Kidney epithelial cell (primary cell): ENCODE measurements at regions not wholly inside any gene's neighbourhood (a gene's known extent, or its start where the extent isn't known, plus 50 kb on each side); places are given as distances from the start of the nearest gene placed in this dataset.

Experiments
- DNase-seq: peaks from one replicate; pipeline ENCODE4 v3.0.0-alpha.2; 2010; ENCODE audit warnings: low read depth
- H3K27me3 ChIP-seq: 2 replicates; pipeline ENCODE4 v1.6.0; 2011; ENCODE audit warnings: low read length; ENCODE audit not compliant: control insufficient read depth, insufficient read depth
- H3K36me3 ChIP-seq: 2 replicates; pipeline ENCODE4 v1.5.1; 2011; ENCODE audit warnings: low read length; ENCODE audit not compliant: control insufficient read depth, insufficient read depth
- H3K4me3 ChIP-seq: 2 replicates; pipeline ENCODE4 v1.5.1; 2011; ENCODE audit warnings: low read depth, mild to moderate bottlenecking, control low read depth, low read length
- TF ChIP-seq, protein P1 (sequence below): IDR thresholded peaks from 2 replicates; pipeline ENCODE4 v1.5.1; 2011; ENCODE audit warnings: mild to moderate bottlenecking, moderate library complexity, low read length, control low read depth, inconsistent platforms; ENCODE audit not compliant: insufficient read depth, poor library complexity, severe bottlenecking

DNA sequence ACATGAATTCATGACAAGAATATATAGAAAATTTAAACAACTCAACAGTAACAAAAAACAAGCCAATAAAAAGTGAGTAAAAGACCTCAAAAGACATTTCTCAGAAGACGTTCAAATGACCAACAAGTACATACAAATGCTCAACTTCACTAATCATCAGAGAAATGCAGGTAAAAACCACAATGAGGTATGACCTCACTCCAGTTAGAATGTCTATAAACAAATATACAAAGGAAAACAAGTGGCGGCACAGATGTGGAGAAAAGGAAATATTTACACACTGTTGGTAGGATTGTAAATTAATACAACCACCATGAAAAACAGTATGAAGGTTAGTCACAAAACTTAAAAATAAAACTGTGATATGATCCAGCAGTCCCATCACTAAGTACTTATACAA, 1033.1 kb downstream of the RAPGEF2 start:
- TF ChIP-seq, protein P1, sequence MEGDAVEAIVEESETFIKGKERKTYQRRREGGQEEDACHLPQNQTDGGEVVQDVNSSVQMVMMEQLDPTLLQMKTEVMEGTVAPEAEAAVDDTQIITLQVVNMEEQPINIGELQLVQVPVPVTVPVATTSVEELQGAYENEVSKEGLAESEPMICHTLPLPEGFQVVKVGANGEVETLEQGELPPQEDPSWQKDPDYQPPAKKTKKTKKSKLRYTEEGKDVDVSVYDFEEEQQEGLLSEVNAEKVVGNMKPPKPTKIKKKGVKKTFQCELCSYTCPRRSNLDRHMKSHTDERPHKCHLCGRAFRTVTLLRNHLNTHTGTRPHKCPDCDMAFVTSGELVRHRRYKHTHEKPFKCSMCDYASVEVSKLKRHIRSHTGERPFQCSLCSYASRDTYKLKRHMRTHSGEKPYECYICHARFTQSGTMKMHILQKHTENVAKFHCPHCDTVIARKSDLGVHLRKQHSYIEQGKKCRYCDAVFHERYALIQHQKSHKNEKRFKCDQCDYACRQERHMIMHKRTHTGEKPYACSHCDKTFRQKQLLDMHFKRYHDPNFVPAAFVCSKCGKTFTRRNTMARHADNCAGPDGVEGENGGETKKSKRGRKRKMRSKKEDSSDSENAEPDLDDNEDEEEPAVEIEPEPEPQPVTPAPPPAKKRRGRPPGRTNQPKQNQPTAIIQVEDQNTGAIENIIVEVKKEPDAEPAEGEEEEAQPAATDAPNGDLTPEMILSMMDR = no peak
- Histone ChIP-seq H3K36me3 (no peaks in the 10 kb centered on the region), H3K4me3 (no peak overlapping the region), H3K27me3 (no peaks in the 10 kb centered on the region)
- DNase-seq = peak; percentile 29

DNA sequence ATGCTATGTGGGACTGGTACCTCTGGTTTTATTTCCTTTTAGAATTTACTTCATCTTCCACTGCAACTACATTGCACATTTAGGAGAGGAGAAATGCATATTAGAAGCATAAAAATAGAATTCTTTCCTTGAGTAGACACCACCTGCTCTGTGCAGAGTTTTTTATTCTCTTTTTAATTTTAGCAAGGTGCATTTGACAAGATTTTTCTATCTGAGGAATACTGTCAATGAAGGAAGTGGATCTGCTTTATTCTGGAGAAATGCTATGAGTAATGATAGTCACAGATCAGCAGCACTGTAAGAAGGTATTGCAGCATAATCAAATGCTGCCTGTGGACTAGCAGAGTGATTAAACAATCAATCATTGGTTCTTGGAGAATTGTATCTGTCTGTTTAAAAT, 1038.3 kb downstream of the RAPGEF2 start:
- H3K36me3 ChIP-seq = no peaks in the 10 kb centered on the region
- no peak overlapping the region for H3K4me3 ChIP-seq
- DNase-seq = no peak
- TF ChIP-seq, protein P1 = no peak
- H3K27me3 ChIP-seq = no peaks in the 10 kb centered on the region

DNA sequence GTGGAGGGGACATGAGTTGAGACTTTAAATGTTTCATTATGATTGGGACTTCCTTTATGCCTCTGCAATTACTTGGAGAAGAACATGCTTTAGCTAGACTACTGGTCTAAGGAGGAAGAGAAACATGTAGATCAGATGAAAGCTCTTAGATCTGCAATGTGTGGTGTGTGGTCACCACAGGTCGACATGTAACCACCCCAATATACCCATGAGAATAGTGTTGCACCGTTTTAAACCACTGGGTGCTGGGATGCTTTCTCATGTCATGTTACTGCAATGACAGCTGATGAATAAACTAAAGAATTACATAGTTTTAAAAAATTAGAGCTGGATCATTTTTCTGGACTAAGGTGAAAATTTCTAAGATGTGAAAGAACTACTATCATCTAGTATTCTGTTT, 1039.7 kb downstream of the RAPGEF2 start:
- TF ChIP-seq, protein P1 = no peak
- DNase-seq = no peak
- no peak overlapping the region for H3K4me3 ChIP-seq

DNA sequence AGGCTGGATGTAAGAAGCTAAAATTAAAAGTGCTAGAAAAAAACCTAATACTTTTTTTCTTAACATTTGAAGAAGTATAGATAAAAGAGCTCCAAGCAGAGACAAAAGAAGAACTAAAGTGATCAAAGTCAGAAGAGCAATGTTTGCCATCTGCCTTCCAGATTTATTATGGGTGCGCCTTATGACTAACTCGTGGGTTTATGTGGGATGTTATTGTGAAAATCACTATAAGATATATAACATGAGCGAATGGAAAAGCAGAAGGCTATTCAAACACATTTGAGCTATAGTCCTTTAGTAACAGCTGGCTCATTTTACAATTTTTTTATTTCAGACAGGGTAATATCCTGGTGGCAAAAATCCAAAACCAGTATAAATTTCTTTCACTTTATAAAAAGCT, 1040.7 kb downstream of the RAPGEF2 start:
- no peaks in the 10 kb centered on the region for H3K36me3 ChIP-seq
- no peak overlapping the region for H3K4me3 ChIP-seq
- H3K27me3 ChIP-seq = no peaks in the 10 kb centered on the region
- no peak for DNase-seq
- TF ChIP-seq, protein P1 = no peak

More for the DNA sequence above, 1039.7 kb downstream of the RAPGEF2 start:
- Histone ChIP-seq H3K36me3 (no peaks in the 10 kb centered on the region), H3K27me3 (no peaks in the 10 kb centered on the region)

DNA sequence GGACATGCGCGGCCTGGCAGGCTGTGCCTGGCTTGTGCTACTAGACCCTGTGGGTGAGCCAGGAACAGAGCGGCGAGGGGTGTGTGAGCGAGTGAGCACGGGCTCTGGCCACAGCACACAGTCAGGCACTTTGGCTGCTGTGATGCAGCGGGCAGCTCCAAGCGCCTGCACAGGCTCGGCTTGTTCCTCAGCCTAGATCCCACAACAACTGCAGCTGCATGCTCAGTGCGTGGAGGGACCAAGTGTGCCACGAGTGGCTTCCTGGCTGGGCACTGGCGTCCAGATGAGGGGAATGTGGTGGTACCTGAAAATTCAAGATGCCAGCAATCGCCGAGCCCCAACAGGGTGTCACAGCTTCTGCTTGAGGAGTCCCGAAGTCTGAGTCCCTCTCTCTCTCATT, 1056.6 kb downstream of the RAPGEF2 start:
- no peaks in the 10 kb centered on the region for H3K27me3 ChIP-seq
- H3K36me3 ChIP-seq = no peaks in the 10 kb centered on the region
- no peak for DNase-seq
- TF ChIP-seq, protein P1 = no peak
- no peak overlapping the region for H3K4me3 ChIP-seq

DNA sequence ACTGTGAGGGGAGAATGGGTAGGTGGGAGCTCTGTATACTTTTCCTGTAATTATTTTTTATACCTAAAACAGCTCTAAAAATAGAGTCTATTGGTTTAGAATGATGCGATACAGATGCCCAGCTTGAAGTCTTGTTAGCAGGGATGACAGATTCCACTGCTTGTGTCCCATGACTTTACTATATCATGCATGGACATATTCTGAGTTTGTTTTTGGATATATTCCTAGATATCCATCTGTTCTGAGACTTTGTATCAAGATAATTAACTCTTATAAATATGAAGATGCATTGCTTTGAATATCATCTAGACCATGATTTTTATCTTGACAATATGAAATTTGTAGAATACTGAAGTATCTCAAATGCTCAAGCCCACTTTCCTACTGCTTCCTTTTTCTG, 1058.1 kb downstream of the RAPGEF2 start:
- DNase-seq = no peak
- Histone ChIP-seq H3K36me3 (no peaks in the 10 kb centered on the region), H3K27me3 (no peaks in the 10 kb centered on the region), H3K4me3 (no peak overlapping the region)
- TF ChIP-seq, protein P1 = no peak
